ENCODE measurements at regions not wholly inside any gene's neighbourhood (a gene's known extent, or its start where the extent isn't known, plus 50 kb on each side); places are given as distances from the start of the nearest gene placed in this dataset.

GRCh38 chr12:126644236-126645020 lies 1579.2 kb downstream of the AACS start:
- no peak for DNase-seq (ENCODE audit: low read depth)
- no peak overlapping the region for H3K4me3 ChIP-seq (ENCODE audit: control insufficient read depth, low read depth, low read length)
- TF ChIP-seq CTCF (IDR thresholded peaks at IDR 0.05; ENCODE audit: control insufficient read depth, insufficient read depth, low read depth, low read length, missing control alignments), result no peak

- TF ChIP-seq CTCF (IDR thresholded peaks at IDR 0.05; ENCODE audit: control insufficient read depth, insufficient read depth, low read depth, low read length, missing control alignments), result no peak
- DNase-seq (ENCODE audit: low read depth), result no peak
- H3K4me3 ChIP-seq (ENCODE audit: control insufficient read depth, low read depth, low read length), result no peak overlapping the region
Measured at GRCh38 chr12:126648074-126648473, 1582.8 kb downstream of the AACS start.

GRCh38 chr12:126651133-126651532 lies 1585.9 kb downstream of the AACS start:
- no peak overlapping the region for H3K4me3 ChIP-seq (ENCODE audit: control insufficient read depth, low read depth, low read length)
- no peak for TF ChIP-seq CTCF (IDR thresholded peaks at IDR 0.05; ENCODE audit: control insufficient read depth, insufficient read depth, low read depth, low read length, missing control alignments)
- DNase-seq (ENCODE audit: low read depth), result no peak

GRCh38 chr12:126663304-126664094 lies 1598.3 kb downstream of the AACS start:
- no peak for DNase-seq (ENCODE audit: low read depth)
- no peak overlapping the region for H3K4me3 ChIP-seq (ENCODE audit: control insufficient read depth, low read depth, low read length)
- peak; percentile 30 for TF ChIP-seq CTCF (IDR thresholded peaks at IDR 0.05; ENCODE audit: control insufficient read depth, insufficient read depth, low read depth, low read length, missing control alignments)

GRCh38 chr12:126667339-126667738 lies 1599.6 kb upstream of the TMEM132C start:
- no peak for TF ChIP-seq CTCF (IDR thresholded peaks at IDR 0.05; ENCODE audit: control insufficient read depth, insufficient read depth, low read depth, low read length, missing control alignments)
- H3K4me3 ChIP-seq (ENCODE audit: control insufficient read depth, low read depth, low read length), result no peak overlapping the region
- DNase-seq (ENCODE audit: low read depth), result peak; percentile 87

- no peak for TF ChIP-seq CTCF (IDR thresholded peaks at IDR 0.05; ENCODE audit: control insufficient read depth, insufficient read depth, low read depth, low read length, missing control alignments)
- no peak overlapping the region for H3K4me3 ChIP-seq (ENCODE audit: control insufficient read depth, low read depth, low read length)
- peak; percentile 99 for DNase-seq (ENCODE audit: low read depth)
Measured at GRCh38 chr12:126668538-126668937, 1598.4 kb upstream of the TMEM132C start.
